Nephron progenitor cell (in vitro differentiated cells): ENCODE measurements at regions not wholly inside any gene's neighbourhood (a gene's known extent, or its start where the extent isn't known, plus 50 kb on each side); places are given as distances from the start of the nearest gene placed in this dataset.

Experiments
- DNase-seq: peaks from one replicate; pipeline ENCODE4 v3.0.0; 2021
- H3K27ac Mint-ChIP-seq: 2 replicates; pipeline ENCODE4 v1.8.0; 2021; ENCODE audit warnings: mild to moderate bottlenecking, moderate library complexity, mixed read lengths
- H3K27me3 Mint-ChIP-seq: 2 replicates; pipeline ENCODE4 v1.8.0; 2021; ENCODE audit warnings: mild to moderate bottlenecking, low read depth, mixed read lengths; ENCODE audit not compliant: poor library complexity
- H3K36me3 Mint-ChIP-seq: 2 replicates; pipeline ENCODE4 v1.8.0; 2021; ENCODE audit warnings: low read depth, mixed read lengths
- H3K4me1 Mint-ChIP-seq: 2 replicates; pipeline ENCODE4 v1.8.0; 2021; ENCODE audit warnings: mixed read lengths
- H3K4me3 Mint-ChIP-seq: 2 replicates; pipeline ENCODE4 v1.8.0; 2021; ENCODE audit warnings: mild to moderate bottlenecking, moderate library complexity, mixed read lengths
- H3K9me3 Mint-ChIP-seq: 2 replicates; pipeline ENCODE4 v1.8.0; 2021; ENCODE audit warnings: mild to moderate bottlenecking, moderate library complexity, mixed read lengths
- CTCF ChIP-seq: fragments of 200-600 bp; sonication (generic); IDR thresholded peaks from 2 replicates; pipeline ENCODE4 v1.5.0; 2021; ENCODE audit warnings: antibody characterized with exemption

GRCh38 chr20:17838921-17839320, 129.7 kb downstream of the SNX5 start:
- TF ChIP-seq CTCF = no peak
- no peaks in the 10 kb centered on the region for H3K36me3 Mint-ChIP-seq
- no peak overlapping the region for H3K4me3 Mint-ChIP-seq
- peaks cover 26% of the 10 kb centered on the region for H3K4me1 Mint-ChIP-seq
- H3K27ac Mint-ChIP-seq = no peak overlapping the region
- peaks cover 4% of the 10 kb centered on the region for H3K9me3 Mint-ChIP-seq
- DNase-seq = no peak
- peaks cover 8% of the 10 kb centered on the region for H3K27me3 Mint-ChIP-seq

GRCh38 chr20:17837179-17837578, 131.4 kb downstream of the SNX5 start:
- Mint-ChIP-seq H3K4me1 (peaks cover 24% of the 10 kb centered on the region), H3K27me3 (peaks cover 8% of the 10 kb centered on the region), H3K36me3 (no peaks in the 10 kb centered on the region), H3K4me3 (no peak overlapping the region), H3K9me3 (peaks cover 4% of the 10 kb centered on the region), H3K27ac (no peak overlapping the region)
- DNase-seq = no peak
- TF ChIP-seq CTCF = no peak

GRCh38 chr20:17836303-17836861, 132.2 kb downstream of the SNX5 start:
- TF ChIP-seq CTCF = no peak
- Mint-ChIP-seq H3K27me3 (peaks cover 8% of the 10 kb centered on the region), H3K36me3 (no peaks in the 10 kb centered on the region), H3K27ac (peak overlapping the region; percentile 24), H3K9me3 (peaks cover 4% of the 10 kb centered on the region), H3K4me3 (no peak overlapping the region), H3K4me1 (peaks cover 19% of the 10 kb centered on the region)
- DNase-seq = no peak

GRCh38 chr20:17835934-17836300, 132.7 kb downstream of the SNX5 start:
- Mint-ChIP-seq H3K36me3 (no peaks in the 10 kb centered on the region), H3K4me1 (peaks cover 19% of the 10 kb centered on the region), H3K27me3 (peaks cover 8% of the 10 kb centered on the region), H3K4me3 (no peak overlapping the region), H3K9me3 (peaks cover 4% of the 10 kb centered on the region), H3K27ac (no peak overlapping the region)
- no peak for DNase-seq
- TF ChIP-seq CTCF = no peak

- Mint-ChIP-seq H3K9me3 (peaks cover 4% of the 10 kb centered on the region), H3K36me3 (no peaks in the 10 kb centered on the region), H3K4me3 (no peak overlapping the region), H3K27me3 (peaks cover 8% of the 10 kb centered on the region), H3K4me1 (peaks cover 19% of the 10 kb centered on the region), H3K27ac (no peak overlapping the region)
- no peak for DNase-seq
- TF ChIP-seq CTCF = no peak
Measured at GRCh38 chr20:17835240-17835933, 133.2 kb downstream of the SNX5 start.

GRCh38 chr20:17834804-17835203, 133.8 kb downstream of the SNX5 start:
- no peak overlapping the region for H3K27ac Mint-ChIP-seq
- peaks cover 8% of the 10 kb centered on the region for H3K27me3 Mint-ChIP-seq
- no peaks in the 10 kb centered on the region for H3K9me3 Mint-ChIP-seq
- H3K4me3 Mint-ChIP-seq = no peak overlapping the region
- peaks cover 19% of the 10 kb centered on the region for H3K4me1 Mint-ChIP-seq
- TF ChIP-seq CTCF = no peak
- DNase-seq = no peak
- no peaks in the 10 kb centered on the region for H3K36me3 Mint-ChIP-seq
